Activated CD4-positive, alpha-beta memory T cell treated with anti-CD3 and anti-CD28 coated beads, Interleukin-2, amount 10 ng/mL, durations not matched to agents 7 days and 5 days (primary cell): ENCODE measurements at regions not wholly inside any gene's neighbourhood (a gene's known extent, or its start where the extent isn't known, plus 50 kb on each side); places are given as distances from the start of the nearest gene placed in this dataset.

Experiments
- CTCF ChIA-PET: fragments of 350-600 bp; sonication (Branson Sonifier 250); formaldehyde crosslinking; loops from one replicate; lab custom pipeline; 2021; ENCODE audit warnings: antibody characterized with exemption, inconsistent platforms; lab: Charles Lee
- POLR2A ChIA-PET: fragments of 350-600 bp; sonication (Branson Sonifier 250); formaldehyde crosslinking; loops from one replicate; lab custom pipeline; 2021; ENCODE audit warnings: antibody characterized with exemption; lab: Charles Lee
- DNase-seq: peaks from one replicate; pipeline ENCODE4 v3.0.0-alpha.2; 2020
- H3K27ac Mint-ChIP-seq: one replicate; pipeline ENCODE4 v1.8.0; 2021; ENCODE audit warnings: mild to moderate bottlenecking, mixed read lengths
- H3K27me3 Mint-ChIP-seq: one replicate; pipeline ENCODE4 v1.8.0; 2021; ENCODE audit warnings: mixed read lengths
- H3K36me3 Mint-ChIP-seq: one replicate; pipeline ENCODE4 v1.8.0; 2021; ENCODE audit warnings: low read depth, mixed read lengths
- H3K4me1 Mint-ChIP-seq: one replicate; pipeline ENCODE4 v1.8.0; 2021; ENCODE audit warnings: mixed read lengths
- H3K4me3 Mint-ChIP-seq: one replicate; pipeline ENCODE4 v1.8.0; 2021; ENCODE audit warnings: mild to moderate bottlenecking, mixed read lengths
- H3K9me3 Mint-ChIP-seq: one replicate; pipeline ENCODE4 v1.8.0; 2021; ENCODE audit warnings: mixed read lengths

DNA sequence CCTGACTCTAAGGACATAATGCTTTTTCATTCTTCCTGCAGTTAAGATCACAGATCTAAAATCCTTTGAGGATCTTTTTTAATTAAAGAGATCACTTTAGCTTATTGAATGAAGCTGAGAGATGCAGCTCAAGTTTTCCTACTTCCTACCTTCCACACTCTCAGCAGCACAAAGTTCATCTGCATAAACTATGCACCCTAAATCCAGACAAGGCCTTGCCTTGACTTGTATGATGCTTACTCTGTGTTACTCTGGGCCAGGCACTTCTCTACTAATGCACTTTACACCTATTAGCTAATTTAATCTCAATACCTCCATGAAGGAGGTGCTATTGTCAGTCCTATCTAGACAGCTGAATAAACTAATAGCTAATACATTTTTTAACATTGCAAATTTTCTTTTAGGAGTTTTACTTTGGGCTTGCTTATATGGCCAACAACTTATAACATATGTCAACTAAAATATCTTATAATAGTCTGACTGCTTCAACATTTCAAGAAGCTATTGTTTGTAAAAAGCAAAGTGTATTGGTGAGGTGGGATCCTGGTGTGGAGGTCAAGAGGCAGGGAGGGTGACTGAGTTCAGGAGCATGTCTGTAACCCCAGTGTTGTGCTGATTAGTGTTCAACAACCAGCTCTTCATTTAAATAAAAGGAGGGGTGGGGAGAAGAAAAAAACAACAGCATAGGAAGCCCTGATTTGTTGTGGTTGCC lies 172.4 kb upstream of the ATP11B start:
- no peak for DNase-seq
- Mint-ChIP-seq H3K27ac (no peak overlapping the region), H3K36me3 (no peaks in the 10 kb centered on the region), H3K4me3 (no peak overlapping the region), H3K4me1 (no peaks in the 10 kb centered on the region), H3K27me3 (peaks cover 15% of the 10 kb centered on the region), H3K9me3 (no peaks in the 10 kb centered on the region)
- POLR2A ChIA-PET, result no interaction called here
- CTCF ChIA-PET, result no interaction called here

DNA sequence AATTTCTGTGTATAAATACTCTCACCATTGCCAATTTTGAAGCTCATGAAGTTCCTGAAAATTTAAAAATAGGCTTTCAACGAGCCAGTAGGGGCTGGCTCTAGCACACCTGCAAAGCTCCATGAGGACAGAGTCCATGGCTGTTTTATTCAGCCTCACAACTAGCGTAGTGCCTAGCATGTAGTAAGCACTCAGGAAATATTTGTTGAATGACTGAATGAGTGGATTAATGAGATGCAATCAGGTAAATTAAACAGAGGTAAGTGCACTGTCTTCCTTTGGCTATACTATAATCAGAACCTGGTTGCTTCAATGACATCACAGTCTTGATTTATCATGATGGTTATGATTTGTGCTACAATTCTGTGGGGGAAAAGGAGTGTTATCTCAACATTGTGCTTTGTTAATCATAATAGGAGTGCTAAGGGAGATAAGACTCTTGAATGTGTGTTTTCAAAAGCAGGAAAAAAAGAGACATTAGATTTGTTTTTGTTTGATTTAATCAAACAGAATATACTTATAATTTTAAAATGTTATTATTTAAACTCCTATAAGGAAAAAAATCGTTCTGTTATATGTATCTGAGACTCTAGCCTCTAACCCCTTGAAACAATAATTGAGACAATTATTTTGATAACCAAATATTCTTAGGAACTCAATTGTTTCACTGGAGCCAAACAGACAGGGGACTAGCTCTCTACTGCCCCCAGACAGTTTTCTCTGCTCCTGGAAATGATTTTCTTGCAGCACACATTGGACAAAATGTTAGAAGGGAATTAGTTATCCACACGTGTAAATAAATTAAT lies 171.7 kb upstream of the ATP11B start:
- CTCF ChIA-PET, result no interaction called here
- no peaks in the 10 kb centered on the region for H3K9me3 Mint-ChIP-seq
- DNase-seq, result no peak
- peaks cover 12% of the 10 kb centered on the region for H3K27me3 Mint-ChIP-seq
- no peaks in the 10 kb centered on the region for H3K4me1 Mint-ChIP-seq
- H3K4me3 Mint-ChIP-seq, result no peak overlapping the region
- H3K27ac Mint-ChIP-seq, result no peak overlapping the region
- POLR2A ChIA-PET, result no interaction called here
- H3K36me3 Mint-ChIP-seq, result no peaks in the 10 kb centered on the region

DNA sequence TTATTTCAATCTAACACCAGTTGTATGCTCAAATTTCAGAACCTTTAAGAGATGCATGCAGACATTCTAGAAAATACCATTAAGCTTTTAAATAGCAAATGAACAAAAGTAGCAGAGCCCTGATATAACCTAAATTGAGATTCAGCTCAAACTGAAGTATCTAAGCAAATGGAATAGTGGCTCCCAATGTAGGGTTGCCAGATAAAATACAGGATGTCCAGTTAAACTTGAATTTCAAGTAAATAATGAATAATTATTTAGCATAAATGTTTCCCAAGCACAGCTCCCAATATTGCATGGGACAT lies 171.1 kb upstream of the ATP11B start:
- POLR2A ChIA-PET, result no interaction called here
- Mint-ChIP-seq H3K4me1 (no peaks in the 10 kb centered on the region), H3K27me3 (peaks cover 11% of the 10 kb centered on the region), H3K4me3 (no peak overlapping the region), H3K36me3 (no peaks in the 10 kb centered on the region), H3K27ac (no peak overlapping the region), H3K9me3 (no peaks in the 10 kb centered on the region)
- DNase-seq, result no peak
- CTCF ChIA-PET, result no interaction called here

DNA sequence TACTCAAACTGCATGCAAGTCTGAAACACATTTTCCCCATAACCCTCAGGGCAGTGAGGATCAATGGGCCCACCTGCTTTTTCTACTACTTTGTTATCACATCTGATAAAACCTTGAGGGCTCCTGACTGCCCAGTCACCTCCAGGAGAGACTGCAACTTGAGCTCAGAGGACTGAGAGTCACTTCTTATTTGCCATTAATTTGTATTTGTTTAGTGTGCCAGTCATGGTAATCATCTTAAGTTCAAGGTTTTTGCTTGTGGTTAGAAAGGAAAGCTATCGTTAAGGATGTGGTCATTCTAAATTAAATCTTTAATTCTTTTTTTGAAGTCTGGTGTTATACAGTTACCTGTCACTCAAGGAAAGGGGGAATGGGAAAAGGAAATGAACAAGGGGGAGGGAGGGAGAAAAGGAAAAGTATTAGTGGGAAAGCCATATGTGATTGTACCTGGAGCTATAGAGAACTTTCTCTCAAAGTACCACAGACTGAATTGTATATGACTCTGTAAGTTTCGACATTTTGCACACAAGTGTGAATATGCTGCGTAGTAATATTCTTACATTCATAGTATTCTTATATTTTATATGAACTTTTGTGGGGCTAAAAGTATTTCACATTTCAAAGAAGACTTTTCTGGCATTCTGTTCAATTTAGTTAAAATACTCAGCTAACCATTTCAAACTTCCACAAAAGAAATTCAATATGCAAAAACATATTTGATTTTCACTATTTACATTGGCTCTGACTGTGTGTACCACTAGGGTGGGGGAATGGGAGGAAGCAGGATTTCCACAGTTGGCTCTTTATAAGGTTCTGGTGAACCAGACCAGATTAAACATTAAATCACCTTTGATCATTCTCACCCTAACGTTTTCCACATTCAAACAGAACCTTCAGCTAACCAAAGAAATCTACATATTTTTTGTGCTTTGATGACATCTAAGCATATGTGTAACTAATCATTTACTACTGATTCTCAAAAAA lies 166.5 kb upstream of the ATP11B start:
- Mint-ChIP-seq H3K36me3 (no peaks in the 10 kb centered on the region), H3K9me3 (no peaks in the 10 kb centered on the region), H3K4me3 (no peak overlapping the region), H3K27ac (no peak overlapping the region), H3K27me3 (peaks cover 9% of the 10 kb centered on the region), H3K4me1 (no peaks in the 10 kb centered on the region)
- CTCF ChIA-PET, result no interaction called here
- no peak for DNase-seq
- POLR2A ChIA-PET, result no interaction called here

DNA sequence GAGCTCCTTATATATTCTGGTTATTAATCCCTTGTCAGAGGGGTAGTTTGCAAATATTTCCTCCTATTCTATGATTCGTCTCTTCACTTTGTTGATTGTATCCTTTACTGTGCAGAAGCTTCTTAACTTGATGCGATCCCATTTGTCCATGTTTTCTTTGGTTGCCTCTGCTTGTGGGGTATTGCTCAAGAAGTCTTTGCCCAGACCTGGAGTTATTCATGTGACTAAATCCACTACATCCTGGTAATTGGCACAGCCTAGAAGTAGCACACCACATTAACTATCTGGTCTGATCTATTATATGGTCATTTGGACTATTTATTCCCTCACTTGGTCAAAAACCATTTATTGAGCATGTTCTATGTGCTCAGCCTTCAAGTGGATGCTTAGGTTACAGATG lies 164.8 kb upstream of the ATP11B start:
- H3K4me3 Mint-ChIP-seq, result no peak overlapping the region
- H3K27me3 Mint-ChIP-seq, result peaks cover 9% of the 10 kb centered on the region
- no peaks in the 10 kb centered on the region for H3K9me3 Mint-ChIP-seq
- H3K4me1 Mint-ChIP-seq, result no peaks in the 10 kb centered on the region
- no peak overlapping the region for H3K27ac Mint-ChIP-seq
- no peak for DNase-seq
- ChIA-PET POLR2A (interaction anchor here (0.9 kb wide), 1 partner anchor 10 kb away, joined by 3 read pairs; no protein-coding TSS in a partner anchor), CTCF (interaction anchor here (0.9 kb wide), 1 partner anchor 56 kb away, joined by 4 read pairs; no protein-coding TSS in a partner anchor)
- no peaks in the 10 kb centered on the region for H3K36me3 Mint-ChIP-seq

DNA sequence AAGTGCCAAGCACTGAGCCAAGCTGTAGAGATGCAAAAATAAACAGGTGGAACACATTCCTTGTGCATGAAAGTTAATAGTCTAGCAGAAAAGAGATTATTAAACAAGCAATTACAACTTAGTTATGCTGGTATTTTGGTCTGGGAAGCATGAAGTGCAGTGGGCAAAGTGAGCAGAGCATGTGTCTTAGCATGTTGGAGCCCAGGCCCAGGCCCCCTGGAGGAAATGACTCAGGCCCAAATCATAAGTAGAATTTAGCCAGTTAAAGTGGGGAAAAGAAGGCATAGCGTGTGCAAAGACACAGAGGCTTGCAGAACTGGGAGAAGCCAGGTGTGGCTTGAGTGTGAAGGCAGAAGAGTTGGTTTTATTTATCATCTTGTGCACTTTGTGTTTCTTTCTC lies 163.8 kb upstream of the ATP11B start:
- Mint-ChIP-seq H3K4me3 (no peak overlapping the region), H3K36me3 (no peaks in the 10 kb centered on the region), H3K4me1 (no peaks in the 10 kb centered on the region), H3K9me3 (no peaks in the 10 kb centered on the region), H3K27ac (no peak overlapping the region), H3K27me3 (peaks cover 9% of the 10 kb centered on the region)
- DNase-seq, result no peak
- CTCF ChIA-PET, result no interaction called here
- POLR2A ChIA-PET, result no interaction called here

DNA sequence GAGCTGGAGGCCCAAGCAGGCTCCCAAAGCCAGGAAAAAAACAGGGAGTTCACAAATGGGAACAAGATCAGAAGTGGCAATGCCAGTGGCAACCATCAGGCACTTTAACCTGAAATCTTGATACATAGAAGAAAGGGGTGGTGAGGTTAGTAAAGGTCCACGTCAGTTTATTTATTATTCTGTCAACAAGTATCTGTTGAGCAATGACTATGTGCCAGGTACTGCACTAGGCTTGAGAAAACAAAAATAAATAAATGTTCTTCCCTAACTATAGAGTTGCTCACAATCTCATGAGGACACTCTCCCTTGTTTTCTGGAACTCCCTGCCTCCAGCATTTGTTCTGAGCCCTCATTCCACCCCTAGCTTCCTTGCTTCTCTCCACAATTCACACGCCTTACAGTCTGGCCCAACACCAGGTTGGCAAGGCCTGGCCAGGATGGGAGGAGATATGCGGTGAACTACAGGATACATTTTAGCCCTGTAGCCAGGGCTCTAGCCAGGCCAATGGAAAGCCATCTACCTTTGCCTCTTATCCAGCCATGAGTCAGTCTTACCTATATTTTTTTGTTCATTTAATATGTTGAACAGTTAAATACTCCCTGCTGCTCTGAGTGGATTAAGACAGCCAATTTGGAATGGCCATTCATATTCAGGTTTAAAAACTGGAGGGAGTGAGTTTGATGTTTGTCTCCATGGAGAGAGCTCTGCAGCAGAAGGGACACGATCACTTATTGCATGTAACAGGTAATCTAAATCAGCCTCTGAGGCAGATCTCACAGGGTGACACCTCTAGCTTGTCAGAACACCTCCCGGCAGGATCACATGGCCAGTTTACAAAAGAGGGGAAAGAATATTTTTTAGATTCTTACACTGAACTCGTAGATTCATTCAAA lies 161.9 kb upstream of the ATP11B start:
- Mint-ChIP-seq H3K9me3 (no peaks in the 10 kb centered on the region), H3K4me1 (no peaks in the 10 kb centered on the region), H3K27ac (no peak overlapping the region), H3K27me3 (peaks cover 9% of the 10 kb centered on the region), H3K4me3 (no peak overlapping the region), H3K36me3 (no peaks in the 10 kb centered on the region)
- ChIA-PET POLR2A (no interaction called here), CTCF (no interaction called here)
- no peak for DNase-seq

DNA sequence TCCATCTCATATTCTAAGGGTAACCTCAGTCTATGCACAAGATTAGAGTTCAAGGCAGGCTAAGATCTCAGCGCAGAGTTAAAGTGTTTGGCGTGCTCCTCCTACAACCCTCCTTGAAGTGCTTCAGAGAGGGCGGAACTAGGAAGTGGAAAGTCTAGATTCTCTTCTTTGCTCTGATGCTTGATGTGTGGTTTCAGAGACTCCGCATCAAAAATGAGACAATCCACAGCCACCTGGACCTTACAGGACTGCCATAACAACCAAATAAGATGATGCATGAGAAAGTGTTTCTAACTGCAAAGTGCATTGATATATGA lies 161.3 kb upstream of the ATP11B start:
- H3K4me1 Mint-ChIP-seq, result no peaks in the 10 kb centered on the region
- no peaks in the 10 kb centered on the region for H3K36me3 Mint-ChIP-seq
- H3K27me3 Mint-ChIP-seq, result peaks cover 12% of the 10 kb centered on the region
- H3K9me3 Mint-ChIP-seq, result no peaks in the 10 kb centered on the region
- DNase-seq, result no peak
- no peak overlapping the region for H3K4me3 Mint-ChIP-seq
- H3K27ac Mint-ChIP-seq, result no peak overlapping the region
- ChIA-PET POLR2A (no interaction called here), CTCF (no interaction called here)

DNA sequence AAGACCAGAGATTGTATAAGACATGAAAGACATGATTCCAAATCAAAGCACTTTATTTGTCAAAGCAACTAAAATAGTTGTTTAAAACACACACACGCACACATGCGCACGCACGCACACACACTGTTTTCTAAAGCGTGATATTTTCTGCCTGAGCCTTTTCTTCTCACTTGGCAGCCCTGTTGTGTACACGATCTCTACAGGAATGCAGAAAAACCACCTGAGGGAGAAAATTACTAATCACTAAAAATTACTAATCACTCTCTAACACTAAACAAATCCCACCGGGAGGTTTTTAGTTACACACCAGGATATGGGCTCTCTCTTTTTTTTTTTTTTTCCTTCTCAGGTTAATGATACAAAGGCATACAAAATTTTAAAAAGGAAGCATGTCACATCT lies 160.1 kb upstream of the ATP11B start:
- ChIA-PET POLR2A (no interaction called here), CTCF (no interaction called here)
- Mint-ChIP-seq H3K9me3 (no peaks in the 10 kb centered on the region), H3K4me1 (no peaks in the 10 kb centered on the region), H3K27ac (no peak overlapping the region), H3K27me3 (peaks cover 10% of the 10 kb centered on the region), H3K4me3 (no peak overlapping the region), H3K36me3 (no peaks in the 10 kb centered on the region)
- no peak for DNase-seq

DNA sequence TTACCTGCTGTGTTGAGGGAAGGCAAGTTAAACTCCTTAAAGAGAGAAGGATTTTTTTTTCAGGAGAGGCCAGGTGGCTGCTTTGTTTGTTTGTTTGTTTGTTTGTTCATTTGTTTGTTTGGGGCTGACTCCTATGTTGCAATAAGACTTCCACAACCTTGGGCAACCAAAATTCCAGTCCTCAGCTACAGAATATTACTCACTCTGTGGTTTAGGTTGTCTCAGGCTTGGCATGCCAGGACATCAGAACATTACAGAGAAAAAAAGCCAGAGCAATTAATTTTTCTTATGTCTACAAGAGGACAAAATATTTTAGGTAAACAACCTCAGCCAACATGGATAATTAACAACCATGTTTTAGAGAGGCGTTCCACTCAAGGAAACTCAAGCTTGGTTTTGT lies 156.7 kb upstream of the ATP11B start:
- Mint-ChIP-seq H3K27me3 (peaks cover 8% of the 10 kb centered on the region), H3K27ac (no peak overlapping the region), H3K4me3 (no peak overlapping the region), H3K4me1 (no peaks in the 10 kb centered on the region), H3K9me3 (no peaks in the 10 kb centered on the region), H3K36me3 (no peaks in the 10 kb centered on the region)
- CTCF ChIA-PET, result no interaction called here
- no peak for DNase-seq
- POLR2A ChIA-PET, result no interaction called here

DNA sequence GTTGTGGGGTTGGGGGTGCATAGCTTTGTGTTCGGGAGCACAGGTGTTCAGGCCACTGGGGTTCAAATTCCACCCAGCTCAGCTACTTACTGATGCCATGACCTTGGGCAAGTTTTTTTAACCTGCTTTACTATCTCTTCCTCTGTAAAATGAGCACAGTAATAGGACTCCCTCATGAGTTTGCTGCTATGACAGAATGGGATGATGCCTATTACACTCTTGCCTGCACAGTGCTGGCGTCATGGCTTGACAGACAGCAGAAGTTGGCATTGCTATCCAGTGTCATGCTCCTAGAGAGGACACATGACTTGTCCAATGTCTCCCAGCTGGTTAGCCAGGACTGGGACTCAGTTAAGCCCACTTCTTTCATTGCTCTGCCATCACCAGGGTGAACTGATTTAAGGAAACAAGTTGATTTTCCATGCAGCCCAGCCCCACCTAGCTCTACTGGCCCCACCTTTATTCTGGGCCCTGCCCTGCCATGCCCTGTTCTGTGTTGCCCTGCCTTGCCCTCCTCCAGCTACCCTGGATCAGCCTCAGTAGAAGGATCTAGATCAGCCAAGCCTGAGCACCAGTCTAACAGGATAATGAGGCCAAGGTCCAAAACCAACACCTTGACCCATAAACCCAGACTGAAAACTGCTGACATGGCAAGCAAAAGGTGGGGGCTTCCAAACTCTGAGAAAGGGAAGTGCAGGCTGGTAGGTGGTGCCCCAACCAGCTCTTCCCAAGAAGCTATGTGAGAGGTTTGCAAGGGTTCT lies 155.8 kb upstream of the ATP11B start:
- no peak for DNase-seq
- no peak overlapping the region for H3K4me3 Mint-ChIP-seq
- ChIA-PET POLR2A (interaction anchor here (1.5 kb wide), 1 partner anchor 10 kb away, joined by 3 read pairs; no protein-coding TSS in a partner anchor), CTCF (interaction anchor here (0.9 kb wide), 1 partner anchor 46 kb away, joined by 3 read pairs; no protein-coding TSS in a partner anchor)
- no peaks in the 10 kb centered on the region for H3K9me3 Mint-ChIP-seq
- H3K27me3 Mint-ChIP-seq, result peaks cover 8% of the 10 kb centered on the region
- no peak overlapping the region for H3K27ac Mint-ChIP-seq
- no peaks in the 10 kb centered on the region for H3K36me3 Mint-ChIP-seq
- H3K4me1 Mint-ChIP-seq, result no peaks in the 10 kb centered on the region

DNA sequence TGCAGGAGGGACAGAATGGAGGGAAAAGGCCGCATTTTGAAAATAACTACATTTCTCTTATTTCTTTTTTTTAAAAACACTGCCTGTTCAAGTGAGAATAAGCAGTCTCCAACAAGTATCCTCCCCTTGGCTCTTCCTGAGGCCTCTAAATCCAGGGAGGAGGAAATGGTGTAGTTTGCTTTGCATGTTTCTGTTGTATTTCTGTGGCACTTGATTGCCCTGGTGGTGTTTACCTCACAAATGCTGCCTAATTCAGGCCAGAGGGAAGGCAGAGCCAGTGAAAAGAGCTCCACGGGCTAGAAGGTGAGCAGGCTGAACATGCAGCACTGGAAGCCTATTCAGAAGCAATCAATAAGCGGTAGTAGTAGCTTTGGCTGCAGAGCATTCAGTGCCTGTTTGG lies 149.3 kb upstream of the ATP11B start:
- no peak for DNase-seq
- Mint-ChIP-seq H3K4me1 (no peaks in the 10 kb centered on the region), H3K4me3 (no peak overlapping the region), H3K36me3 (no peaks in the 10 kb centered on the region), H3K27me3 (peaks cover 8% of the 10 kb centered on the region), H3K27ac (no peak overlapping the region), H3K9me3 (no peaks in the 10 kb centered on the region)
- POLR2A ChIA-PET, result no interaction called here
- CTCF ChIA-PET, result no interaction called here
